ENCODE measurements at regions not wholly inside any gene's neighbourhood (a gene's known extent, or its start where the extent isn't known, plus 50 kb on each side); places are given as distances from the start of the nearest gene placed in this dataset.
A peak's percentile ranks its signal among the peaks of the same experiment; 100 is the strongest.

DNA sequence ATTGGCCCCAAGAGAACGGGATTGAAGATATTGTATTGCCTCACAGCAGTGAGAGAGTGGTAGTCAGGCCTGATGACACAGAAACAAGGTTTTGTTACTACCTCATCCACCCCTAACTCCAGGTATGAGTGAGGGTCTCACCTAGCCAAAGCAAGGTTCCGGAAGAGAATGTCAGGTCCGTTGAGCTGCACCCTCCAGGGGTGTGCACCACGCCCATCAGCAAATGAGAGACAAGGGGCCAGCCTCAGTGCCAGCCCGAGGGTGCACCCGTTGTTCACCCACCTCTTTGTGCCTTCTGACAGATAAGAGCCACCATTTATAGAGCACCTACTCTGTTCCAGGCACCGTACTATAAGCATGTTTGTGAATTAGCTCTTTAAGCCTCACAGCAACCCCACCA lies 121.9 kb upstream of the IPO9 start:
- TF ChIP-seq, protein P1, sequence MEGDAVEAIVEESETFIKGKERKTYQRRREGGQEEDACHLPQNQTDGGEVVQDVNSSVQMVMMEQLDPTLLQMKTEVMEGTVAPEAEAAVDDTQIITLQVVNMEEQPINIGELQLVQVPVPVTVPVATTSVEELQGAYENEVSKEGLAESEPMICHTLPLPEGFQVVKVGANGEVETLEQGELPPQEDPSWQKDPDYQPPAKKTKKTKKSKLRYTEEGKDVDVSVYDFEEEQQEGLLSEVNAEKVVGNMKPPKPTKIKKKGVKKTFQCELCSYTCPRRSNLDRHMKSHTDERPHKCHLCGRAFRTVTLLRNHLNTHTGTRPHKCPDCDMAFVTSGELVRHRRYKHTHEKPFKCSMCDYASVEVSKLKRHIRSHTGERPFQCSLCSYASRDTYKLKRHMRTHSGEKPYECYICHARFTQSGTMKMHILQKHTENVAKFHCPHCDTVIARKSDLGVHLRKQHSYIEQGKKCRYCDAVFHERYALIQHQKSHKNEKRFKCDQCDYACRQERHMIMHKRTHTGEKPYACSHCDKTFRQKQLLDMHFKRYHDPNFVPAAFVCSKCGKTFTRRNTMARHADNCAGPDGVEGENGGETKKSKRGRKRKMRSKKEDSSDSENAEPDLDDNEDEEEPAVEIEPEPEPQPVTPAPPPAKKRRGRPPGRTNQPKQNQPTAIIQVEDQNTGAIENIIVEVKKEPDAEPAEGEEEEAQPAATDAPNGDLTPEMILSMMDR (IDR thresholded peaks at IDR 0.05) = no peak
- no peak for TF ChIP-seq POLR2A (IDR thresholded peaks at IDR 0.05)
- intact Hi-C loops (cut with DNase I) = loop anchor here in 2 of 10 donors (5.0 to 10.0 kb wide), 2 partner anchors 35 to 278 kb away; partner anchors contain the start of gene RNPEP (in 1 of the 2)
- no peak for ATAC-seq
- no peak for DNase-seq
- H3K9me3 ChIP-seq = peaks cover 0 to 1% (median 0%) of the 10 kb centered on the region in 12 donors
- H3K27ac ChIP-seq = no peak overlapping the region
- no peaks in the 10 kb centered on the region for H3K27me3 ChIP-seq
- no peaks in the 10 kb centered on the region for H3K36me3 ChIP-seq
- 83 to 92% (median 89%) methylated on average over 7 of the region's 7 CpGs for WGBS, 4 donors
- no peak overlapping the region for H3K4me3 ChIP-seq
- H3K4me1 ChIP-seq = peaks cover 17 to 73% (median 52%) of the 10 kb centered on the region in 12 donors

GRCh38 chr1:201707656-201708055 lies 121.3 kb upstream of the IPO9 start:
- TF ChIP-seq, protein P1 (IDR thresholded peaks at IDR 0.05) = no peak
- no peak for TF ChIP-seq POLR2A (IDR thresholded peaks at IDR 0.05)
- Histone ChIP-seq H3K9me3 (no peaks in the 10 kb centered on the region), H3K36me3 (no peaks in the 10 kb centered on the region), H3K27me3 (no peaks in the 10 kb centered on the region), H3K27ac (no peak overlapping the region), H3K4me1 (peaks cover 21 to 76% (median 58%) of the 10 kb centered on the region in 12 donors), H3K4me3 (no peak overlapping the region)
- ATAC-seq (no peak), DNase-seq (no peak)
- WGBS, 4 donors = 48 to 57% (median 50%) methylated on average over 2 of the region's 2 CpGs
- intact Hi-C loops (cut with DNase I) = loop anchor here in 4 of 10 donors (2.0 to 10.0 kb wide), 3 partner anchors 35 to 277 kb away; partner anchors contain the start of gene RNPEP (in 1 of the 4)

DNA sequence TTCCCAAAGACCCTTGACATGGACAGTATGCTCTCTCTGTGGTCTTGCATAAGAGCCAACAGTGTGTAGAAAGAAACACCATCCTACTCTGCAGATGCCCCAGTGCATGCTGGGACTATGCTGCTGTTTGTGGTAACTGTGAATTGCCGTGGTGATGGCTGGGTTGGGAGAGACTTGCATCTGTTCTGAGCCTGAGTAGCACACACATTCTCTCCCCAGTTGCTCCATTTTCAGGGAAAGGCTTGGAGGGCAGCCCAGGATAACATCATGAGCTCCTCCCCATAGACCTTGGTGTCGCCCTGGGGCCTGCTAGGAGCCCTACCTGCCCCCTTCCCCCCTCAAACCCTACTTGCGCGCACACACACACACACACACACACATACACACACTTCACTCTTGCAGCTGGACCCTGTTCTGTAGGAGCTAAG lies 120.9 kb upstream of the IPO9 start:
- DNase-seq (peak in 3 of 5 donors; percentile 40 to 48 (median 45)), ATAC-seq (peak in 2 of 4 donors; percentile 21 to 23)
- H3K36me3 ChIP-seq = no peaks in the 10 kb centered on the region
- 53 to 76% (median 66%) methylated on average over 4 of the region's 4 CpGs for WGBS, 4 donors
- peaks cover 23 to 76% (median 59%) of the 10 kb centered on the region in 12 donors for H3K4me1 ChIP-seq
- H3K27ac ChIP-seq = peak overlapping the region in 1 of 12 donors; percentile 39
- H3K27me3 ChIP-seq = no peaks in the 10 kb centered on the region
- TF ChIP-seq, protein P1 (IDR thresholded peaks at IDR 0.05) = no peak
- no peak for TF ChIP-seq POLR2A (IDR thresholded peaks at IDR 0.05)
- intact Hi-C loops (cut with DNase I) = loop anchor here in 4 of 10 donors (2.0 to 10.0 kb wide), 3 partner anchors 34 to 277 kb away; partner anchors contain the start of gene RNPEP (in 1 of the 4)
- no peaks in the 10 kb centered on the region for H3K9me3 ChIP-seq
- no peak overlapping the region for H3K4me3 ChIP-seq

- Histone ChIP-seq H3K27ac (peak overlapping the region in 2 of 12 donors; percentile 10 to 39), H3K9me3 (no peaks in the 10 kb centered on the region), H3K4me3 (no peak overlapping the region), H3K27me3 (no peaks in the 10 kb centered on the region), H3K4me1 (peaks cover 22 to 76% (median 58%) of the 10 kb centered on the region in 12 donors), H3K36me3 (no peaks in the 10 kb centered on the region)
- no peak for TF ChIP-seq POLR2A (IDR thresholded peaks at IDR 0.05)
- TF ChIP-seq, protein P1 (IDR thresholded peaks at IDR 0.05) = no peak
- ATAC-seq (no peak), DNase-seq (no peak)
- intact Hi-C loops (cut with DNase I) = loop anchor here (1.0 to 10.0 kb wide), 5 partner anchors 34 to 276 kb away; partner anchors contain the start of gene RNPEP (in 1 of the 10)
- WGBS, 4 donors = 94 to 97% (median 96%) methylated on average over 5 of the region's 5 CpGs
Measured at GRCh38 chr1:201708691-201709090, 120.3 kb upstream of the IPO9 start.
